Thoracic aorta (tissue), 2 donors: ENCODE measurements at regions not wholly inside any gene's neighbourhood (a gene's known extent, or its start where the extent isn't known, plus 50 kb on each side); places are given as distances from the start of the nearest gene placed in this dataset.

Experiments used
- ATAC-seq: fragments of 150-250 bp; one replicate; pipeline ENCODE4 v1.8.0; 2017; ENCODE audit warnings: low read depth; ENCODE audit not compliant: insufficient number of reproducible peaks, low FRiP score
- DNase-seq: peaks from one replicate; pipeline ENCODE4 v3.0.0-alpha.2; 2020; ENCODE audit warnings: low spot score
- H3K27ac ChIP-seq, 2 donors: fragments of 200-600 bp; sonication (generic); 1 replicate in 1 of 2; 2 replicates in 1 of 2; pipeline ENCODE4 v1.5.1; 2016; ENCODE audit warnings: mild to moderate bottlenecking in 2 of 2, moderate library complexity in 2 of 2
- H3K27me3 ChIP-seq: fragments of 200-600 bp; sonication (generic); replicated peaks from 2 replicates; pipeline ENCODE4 v1.6.0; 2016; ENCODE audit warnings: mild to moderate bottlenecking; ENCODE audit not compliant: insufficient read depth
- H3K36me3 ChIP-seq: fragments of 200-600 bp; sonication (generic); one replicate; pipeline ENCODE4 v1.5.1; 2016
- H3K4me1 ChIP-seq, 2 donors: fragments of 200-600 bp; sonication (generic); 1 replicate in 1 of 2; 2 replicates in 1 of 2; pipeline versions ENCODE4 v1.5.1 to v1.6.0; 2016; ENCODE audit warnings: low read depth in 2 of 2, mild to moderate bottlenecking in 1 of 2; ENCODE audit not compliant: control insufficient read depth in 1 of 2
- H3K4me3 ChIP-seq: fragments of 200-600 bp; sonication (generic); 2 replicates; pipeline ENCODE4 v1.5.1; 2016; ENCODE audit warnings: mild to moderate bottlenecking
- H3K9me3 ChIP-seq: fragments of 200-600 bp; sonication (generic); 2 replicates; pipeline ENCODE4 v1.5.1; 2016
- CTCF ChIP-seq: fragments of 200-600 bp; sonication (generic); IDR thresholded peaks from one replicate; pipeline ENCODE4 v1.5.1; 2019; ENCODE audit warnings: antibody characterized with exemption

- DNase-seq, result no peak
- H3K27ac ChIP-seq, result no peak overlapping the region
- peaks cover 7 to 13% of the 10 kb centered on the region in 2 donors for H3K4me1 ChIP-seq
- no peaks in the 10 kb centered on the region for H3K36me3 ChIP-seq
- no peak for ATAC-seq
- no peaks in the 10 kb centered on the region for H3K9me3 ChIP-seq
- no peaks in the 10 kb centered on the region for H3K27me3 ChIP-seq
- H3K4me3 ChIP-seq, result no peak overlapping the region
- TF ChIP-seq CTCF, result no peak
Measured at GRCh38 chr15:47402829-47403228, 314.5 kb upstream of the SEMA6D start.

DNA sequence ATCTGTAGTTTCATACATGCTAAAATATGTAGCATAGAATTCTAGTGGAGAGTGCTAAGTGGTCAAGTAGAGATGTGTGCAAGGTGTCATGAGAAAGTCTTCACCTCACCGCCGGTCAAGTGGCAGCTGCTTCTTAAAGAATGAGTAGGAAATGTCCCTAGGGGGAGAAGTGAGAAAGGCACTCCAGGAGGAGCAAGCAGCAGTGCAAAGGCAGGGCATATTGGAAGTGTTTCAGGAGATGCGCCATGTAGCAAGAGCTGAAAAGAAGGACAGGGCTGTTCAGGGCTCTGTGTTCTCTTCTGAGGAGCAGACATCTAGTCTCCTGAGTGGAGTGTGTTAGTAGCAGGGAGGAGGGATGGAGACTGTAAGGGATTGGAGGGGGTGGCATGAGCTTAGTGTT, 312.4 kb upstream of the SEMA6D start:
- no peak overlapping the region for H3K4me3 ChIP-seq
- no peaks in the 10 kb centered on the region for H3K27me3 ChIP-seq
- no peaks in the 10 kb centered on the region for H3K36me3 ChIP-seq
- DNase-seq, result no peak
- H3K27ac ChIP-seq, result no peak overlapping the region
- H3K9me3 ChIP-seq, result no peaks in the 10 kb centered on the region
- no peak for ATAC-seq
- peaks cover 16 to 34% of the 10 kb centered on the region in 2 donors for H3K4me1 ChIP-seq
- TF ChIP-seq CTCF, result no peak

- Histone ChIP-seq H3K4me3 (no peak overlapping the region), H3K27ac (peak overlapping the region in 1 of 2 donors; percentile 35), H3K27me3 (no peaks in the 10 kb centered on the region), H3K4me1 (peaks cover 22 to 40% of the 10 kb centered on the region in 2 donors), H3K9me3 (no peaks in the 10 kb centered on the region), H3K36me3 (no peaks in the 10 kb centered on the region)
- DNase-seq (no peak), ATAC-seq (no peak)
- TF ChIP-seq CTCF, result no peak
Measured at GRCh38 chr15:47405365-47406162, 311.7 kb upstream of the SEMA6D start.

GRCh38 chr15:47407692-47408091, 309.6 kb upstream of the SEMA6D start:
- TF ChIP-seq CTCF, result no peak
- Histone ChIP-seq H3K4me1 (peaks cover 23 to 62% of the 10 kb centered on the region in 2 donors), H3K4me3 (no peak overlapping the region)

DNA sequence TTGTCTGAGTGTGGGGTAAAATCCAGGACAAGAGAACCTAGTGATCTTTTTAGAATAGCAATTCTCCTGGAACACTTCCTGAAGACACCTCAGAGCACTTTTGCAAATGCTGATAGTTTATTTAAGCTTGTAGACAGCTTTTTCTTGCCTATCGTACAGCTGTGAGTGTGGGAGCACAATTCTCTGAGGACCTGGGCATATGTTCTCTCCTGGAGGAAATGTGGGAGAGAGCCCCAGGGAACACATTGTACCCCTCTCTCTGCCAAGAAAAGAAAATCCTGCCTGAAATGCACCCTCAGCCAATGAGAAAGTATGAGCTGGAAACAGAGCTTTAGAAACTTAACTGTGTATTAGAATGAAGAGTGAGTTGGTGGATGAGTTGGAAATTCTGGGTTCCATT, 308.3 kb upstream of the SEMA6D start:
- Histone ChIP-seq H3K4me1 (peaks cover 25 to 73% of the 10 kb centered on the region in 2 donors), H3K27ac (peak overlapping the region; percentile 31 to 55)

More at GRCh38 chr15:47407692-47408091, 309.6 kb upstream of the SEMA6D start:
- no peak overlapping the region for H3K27ac ChIP-seq
- H3K9me3 ChIP-seq, result no peaks in the 10 kb centered on the region
- DNase-seq (no peak), ATAC-seq (no peak)
- no peaks in the 10 kb centered on the region for H3K27me3 ChIP-seq
- no peaks in the 10 kb centered on the region for H3K36me3 ChIP-seq

More for the DNA sequence above, 308.3 kb upstream of the SEMA6D start:
- Histone ChIP-seq H3K36me3 (no peaks in the 10 kb centered on the region), H3K4me3 (peak overlapping the region; percentile 26), H3K9me3 (no peaks in the 10 kb centered on the region), H3K27me3 (no peaks in the 10 kb centered on the region)
- no peak for TF ChIP-seq CTCF
- ATAC-seq (no peak), DNase-seq (no peak)
